ENCODE measurements at regions not wholly inside any gene's neighbourhood (a gene's known extent, or its start where the extent isn't known, plus 50 kb on each side); places are given as distances from the start of the nearest gene placed in this dataset.
"Not testable (repeated sequence)": the region's sequence is repeated elsewhere in the genome, so short reads cannot be mapped to it uniquely, and the experiment has no call there.

- H3K36me3 ChIP-seq (ENCODE audit: control insufficient read depth, insufficient read depth, low read length): no peaks in the 10 kb centered on the region
- H3K4me3 ChIP-seq (ENCODE audit: low read length): no peak overlapping the region
- H3K27ac ChIP-seq (ENCODE audit: low read length): no peak overlapping the region
- 0% methylated on average over 1 of the region's 3 CpGs for WGBS (ENCODE audit: insufficient coverage)
- H3K9me3 ChIP-seq (replicated peaks; ENCODE audit: control insufficient read depth, low read depth, low read length): no peaks in the 10 kb centered on the region
- H3K4me1 ChIP-seq (ENCODE audit: control insufficient read depth, insufficient read depth, low read length): no peaks in the 10 kb centered on the region
- H3K27me3 ChIP-seq (ENCODE audit: control insufficient read depth, insufficient read depth, low read length): no peaks in the 10 kb centered on the region
- DNase-seq: no peak
Measured at GRCh38 chr4:132334081-132334480, 815.0 kb upstream of the PCDH10 start.

GRCh38 chr4:132344924-132345828 is 803.9 kb upstream of the PCDH10 start:
- H3K9me3 ChIP-seq (replicated peaks; ENCODE audit: control insufficient read depth, low read depth, low read length): peaks cover 4% of the 10 kb centered on the region
- H3K27me3 ChIP-seq (ENCODE audit: control insufficient read depth, insufficient read depth, low read length): no peaks in the 10 kb centered on the region
- 93% methylated on average over 28 of the region's 32 CpGs for WGBS (ENCODE audit: insufficient coverage)

GRCh38 chr4:132346016-132346415 is 803.1 kb upstream of the PCDH10 start:
- H3K4me1 ChIP-seq (ENCODE audit: control insufficient read depth, insufficient read depth, low read length): no peaks in the 10 kb centered on the region
- peaks cover 4% of the 10 kb centered on the region for H3K9me3 ChIP-seq (replicated peaks; ENCODE audit: control insufficient read depth, low read depth, low read length)
- no peaks in the 10 kb centered on the region for H3K27me3 ChIP-seq (ENCODE audit: control insufficient read depth, insufficient read depth, low read length)
- DNase-seq: no peak
- H3K27ac ChIP-seq (ENCODE audit: low read length): no peak overlapping the region
- H3K4me3 ChIP-seq (ENCODE audit: low read length): no peak overlapping the region
- H3K36me3 ChIP-seq (ENCODE audit: control insufficient read depth, insufficient read depth, low read length): no peaks in the 10 kb centered on the region
- WGBS (ENCODE audit: insufficient coverage): no CpG with 5 or more reads among the region's 1 CpG

More at GRCh38 chr4:132344924-132345828, 803.9 kb upstream of the PCDH10 start:
- H3K36me3 ChIP-seq (ENCODE audit: control insufficient read depth, insufficient read depth, low read length): no peaks in the 10 kb centered on the region
- H3K4me1 ChIP-seq (ENCODE audit: control insufficient read depth, insufficient read depth, low read length): no peaks in the 10 kb centered on the region
- DNase-seq: no peak
- H3K4me3 ChIP-seq (ENCODE audit: low read length): no peak overlapping the region
- no peak overlapping the region for H3K27ac ChIP-seq (ENCODE audit: low read length)

GRCh38 chr4:132351606-132352005 is 797.5 kb upstream of the PCDH10 start:
- not testable (repeated sequence) for H3K27ac ChIP-seq (ENCODE audit: low read length); H3K4me1 ChIP-seq (ENCODE audit: control insufficient read depth, insufficient read depth, low read length); H3K4me3 ChIP-seq (ENCODE audit: low read length); H3K36me3 ChIP-seq (ENCODE audit: control insufficient read depth, insufficient read depth, low read length); H3K27me3 ChIP-seq (ENCODE audit: control insufficient read depth, insufficient read depth, low read length); DNase-seq
- peaks cover 20% of the 10 kb centered on the region for H3K9me3 ChIP-seq (replicated peaks; ENCODE audit: control insufficient read depth, low read depth, low read length)
- no CpG with 5 or more reads among the region's 3 CpGs for WGBS (ENCODE audit: insufficient coverage)

GRCh38 chr4:132382243-132382642 is 766.9 kb upstream of the PCDH10 start:
- no CpG with 5 or more reads among the region's 2 CpGs for WGBS (ENCODE audit: insufficient coverage)
- H3K27ac ChIP-seq (ENCODE audit: low read length): no peak overlapping the region
- no peaks in the 10 kb centered on the region for H3K36me3 ChIP-seq (ENCODE audit: control insufficient read depth, insufficient read depth, low read length)
- H3K4me3 ChIP-seq (ENCODE audit: low read length): no peak overlapping the region
- no peaks in the 10 kb centered on the region for H3K4me1 ChIP-seq (ENCODE audit: control insufficient read depth, insufficient read depth, low read length)
- no peaks in the 10 kb centered on the region for H3K9me3 ChIP-seq (replicated peaks; ENCODE audit: control insufficient read depth, low read depth, low read length)
- H3K27me3 ChIP-seq (ENCODE audit: control insufficient read depth, insufficient read depth, low read length): no peaks in the 10 kb centered on the region
- DNase-seq: no peak

GRCh38 chr4:132383571-132384199 is 765.4 kb upstream of the PCDH10 start:
- no peaks in the 10 kb centered on the region for H3K4me1 ChIP-seq (ENCODE audit: control insufficient read depth, insufficient read depth, low read length)
- H3K4me3 ChIP-seq (ENCODE audit: low read length): no peak overlapping the region
- no peaks in the 10 kb centered on the region for H3K36me3 ChIP-seq (ENCODE audit: control insufficient read depth, insufficient read depth, low read length)
- DNase-seq: no peak
- no peaks in the 10 kb centered on the region for H3K27me3 ChIP-seq (ENCODE audit: control insufficient read depth, insufficient read depth, low read length)
- WGBS (ENCODE audit: insufficient coverage): no CpG with 5 or more reads among the region's 1 CpG
- no peaks in the 10 kb centered on the region for H3K9me3 ChIP-seq (replicated peaks; ENCODE audit: control insufficient read depth, low read depth, low read length)
- no peak overlapping the region for H3K27ac ChIP-seq (ENCODE audit: low read length)

- no peak for DNase-seq
- no peaks in the 10 kb centered on the region for H3K4me1 ChIP-seq (ENCODE audit: control insufficient read depth, insufficient read depth, low read length)
- H3K36me3 ChIP-seq (ENCODE audit: control insufficient read depth, insufficient read depth, low read length): no peaks in the 10 kb centered on the region
- no peak overlapping the region for H3K4me3 ChIP-seq (ENCODE audit: low read length)
- no peak overlapping the region for H3K27ac ChIP-seq (ENCODE audit: low read length)
- H3K27me3 ChIP-seq (ENCODE audit: control insufficient read depth, insufficient read depth, low read length): no peaks in the 10 kb centered on the region
- 86% methylated on average over 1 of the region's 2 CpGs for WGBS (ENCODE audit: insufficient coverage)
- no peaks in the 10 kb centered on the region for H3K9me3 ChIP-seq (replicated peaks; ENCODE audit: control insufficient read depth, low read depth, low read length)
Measured at GRCh38 chr4:132384709-132385108, 764.4 kb upstream of the PCDH10 start.

GRCh38 chr4:132386130-132386529 is 763.0 kb upstream of the PCDH10 start:
- DNase-seq: no peak
- H3K4me1 ChIP-seq (ENCODE audit: control insufficient read depth, insufficient read depth, low read length): no peaks in the 10 kb centered on the region
- no peaks in the 10 kb centered on the region for H3K27me3 ChIP-seq (ENCODE audit: control insufficient read depth, insufficient read depth, low read length)
- 97% methylated on average over 3 of the region's 3 CpGs for WGBS (ENCODE audit: insufficient coverage)
- H3K27ac ChIP-seq (ENCODE audit: low read length): no peak overlapping the region
- no peak overlapping the region for H3K4me3 ChIP-seq (ENCODE audit: low read length)
- no peaks in the 10 kb centered on the region for H3K9me3 ChIP-seq (replicated peaks; ENCODE audit: control insufficient read depth, low read depth, low read length)
- H3K36me3 ChIP-seq (ENCODE audit: control insufficient read depth, insufficient read depth, low read length): no peaks in the 10 kb centered on the region

GRCh38 chr4:132387060-132387459 is 762.0 kb upstream of the PCDH10 start:
- H3K9me3 ChIP-seq (replicated peaks; ENCODE audit: control insufficient read depth, low read depth, low read length): no peaks in the 10 kb centered on the region
- H3K4me3 ChIP-seq (ENCODE audit: low read length): no peak overlapping the region
- H3K27ac ChIP-seq (ENCODE audit: low read length): no peak overlapping the region
- H3K27me3 ChIP-seq (ENCODE audit: control insufficient read depth, insufficient read depth, low read length): no peaks in the 10 kb centered on the region
- no peak for DNase-seq
- WGBS (ENCODE audit: insufficient coverage): no CpG with 5 or more reads among the region's 1 CpG
- no peaks in the 10 kb centered on the region for H3K36me3 ChIP-seq (ENCODE audit: control insufficient read depth, insufficient read depth, low read length)
- H3K4me1 ChIP-seq (ENCODE audit: control insufficient read depth, insufficient read depth, low read length): no peaks in the 10 kb centered on the region

- H3K4me3 ChIP-seq (ENCODE audit: low read length): no peak overlapping the region
- DNase-seq: peak; percentile 0
- H3K27ac ChIP-seq (ENCODE audit: low read length): no peak overlapping the region
- WGBS (ENCODE audit: insufficient coverage): no CpG with 5 or more reads among the region's 1 CpG
- no peaks in the 10 kb centered on the region for H3K36me3 ChIP-seq (ENCODE audit: control insufficient read depth, insufficient read depth, low read length)
- H3K9me3 ChIP-seq (replicated peaks; ENCODE audit: control insufficient read depth, low read depth, low read length): no peaks in the 10 kb centered on the region
- H3K27me3 ChIP-seq (ENCODE audit: control insufficient read depth, insufficient read depth, low read length): no peaks in the 10 kb centered on the region
- H3K4me1 ChIP-seq (ENCODE audit: control insufficient read depth, insufficient read depth, low read length): no peaks in the 10 kb centered on the region
Measured at GRCh38 chr4:132395561-132395960, 753.5 kb upstream of the PCDH10 start.
